GM21447 (cell line): ENCODE measurements at regions not wholly inside any gene's neighbourhood (a gene's known extent, or its start where the extent isn't known, plus 50 kb on each side); places are given as distances from the start of the nearest gene placed in this dataset.
"Not testable (repeated sequence)": the region's sequence is repeated elsewhere in the genome, so short reads cannot be mapped to it uniquely, and the experiment has no call there.

Experiments used
- ATAC-seq: cut with Tn5 transposase; IDR thresholded peaks from one replicate; pipeline ENCODE4 v1.9.1; 2021; ENCODE audit not compliant: unreplicated experiment

DNA sequence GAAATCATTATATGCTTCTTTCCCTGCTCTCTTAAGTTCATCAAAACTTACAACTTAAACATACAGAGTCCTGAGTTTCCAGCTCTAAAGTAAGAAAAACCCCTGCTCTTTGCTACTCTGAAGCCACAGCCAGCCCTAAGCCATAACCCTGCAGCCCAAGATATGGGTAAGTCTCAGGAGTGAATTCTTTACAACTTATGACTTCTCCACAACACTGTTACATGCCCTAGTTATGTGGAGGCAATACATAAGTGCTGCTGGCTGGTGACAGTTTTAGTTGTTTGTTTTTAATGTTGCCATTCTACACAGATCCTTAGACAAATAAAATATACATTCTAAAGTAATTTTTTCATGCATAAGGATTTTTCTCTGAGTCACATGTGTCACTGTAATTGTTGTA lies 100.2 kb downstream of the FBXO8 start:
- ATAC-seq = no peak

DNA sequence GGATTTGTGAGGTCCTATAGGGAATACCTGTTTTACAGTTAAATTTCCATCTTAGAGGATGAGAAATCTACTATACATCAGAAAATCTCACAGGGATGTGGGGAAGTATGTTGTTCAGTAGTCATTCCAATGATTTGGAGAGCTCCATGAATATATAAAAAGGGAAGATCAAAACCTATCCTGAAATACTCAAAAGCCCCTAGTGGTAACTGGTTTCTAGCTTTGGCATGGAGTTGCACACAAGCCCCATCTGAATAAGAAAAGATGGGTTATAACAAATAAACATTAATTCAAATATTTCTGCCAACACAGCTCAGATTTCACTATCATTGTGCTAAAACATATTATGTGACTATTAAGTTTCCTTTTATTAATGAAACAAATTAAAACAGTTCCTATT lies 101.6 kb downstream of the FBXO8 start:
- no peak for ATAC-seq

DNA sequence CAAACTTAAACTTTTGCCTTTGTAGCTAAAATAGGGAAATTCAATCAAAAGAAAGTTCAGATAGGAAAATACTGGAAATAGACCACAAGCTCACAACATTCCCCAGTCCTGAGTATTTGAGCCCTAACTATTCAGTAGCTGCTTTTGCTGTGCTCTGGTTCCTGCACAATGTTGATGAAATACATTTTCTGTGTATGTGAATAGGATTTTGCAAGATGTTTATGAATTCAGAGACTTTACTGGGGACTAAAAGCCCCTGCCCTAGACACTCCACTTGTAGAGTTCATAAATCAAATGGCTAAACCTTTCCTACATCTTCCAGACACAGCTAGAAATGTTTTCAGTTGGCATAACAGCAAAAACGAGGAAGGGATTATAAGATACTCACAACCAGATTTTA lies 105.9 kb downstream of the FBXO8 start:
- no peak for ATAC-seq

DNA sequence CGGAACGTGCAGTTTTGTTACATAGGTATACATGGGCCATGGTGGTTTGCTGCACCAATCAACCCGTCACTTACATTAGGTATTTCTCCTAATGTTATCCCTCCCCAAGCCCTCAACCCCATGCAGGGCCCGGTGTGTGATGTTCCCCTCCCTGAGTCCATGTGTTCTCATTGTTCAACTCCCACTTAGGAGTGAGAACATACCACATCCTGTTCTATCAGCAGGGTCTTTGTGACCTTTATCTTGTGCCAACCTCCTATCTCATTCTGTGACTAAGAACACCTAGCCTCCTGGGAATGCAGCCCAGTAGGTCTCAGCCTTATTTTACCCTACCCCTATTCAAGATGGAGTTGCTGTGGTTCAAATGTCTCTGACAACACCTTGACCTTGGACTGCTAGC lies 107.6 kb downstream of the FBXO8 start:
- not testable (repeated sequence) for ATAC-seq

DNA sequence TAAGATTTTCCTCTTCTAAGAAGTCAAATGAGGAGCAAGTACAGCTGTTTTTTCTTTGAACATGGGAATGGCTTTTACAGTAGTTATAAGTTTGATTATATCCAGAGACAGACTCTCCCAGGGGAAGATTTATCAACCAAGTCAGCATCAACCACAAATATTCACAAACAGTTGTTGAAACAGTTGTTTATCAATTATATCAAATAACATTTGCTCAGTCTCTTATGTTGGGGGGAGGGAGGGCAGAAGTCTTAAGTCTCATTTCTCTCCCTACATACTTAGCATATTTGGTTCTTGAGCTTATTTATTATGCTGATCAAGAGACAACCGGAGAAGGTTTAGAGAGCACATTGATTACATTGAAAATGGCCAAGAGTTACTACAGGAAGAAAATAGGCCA lies 110.1 kb downstream of the FBXO8 start:
- no peak for ATAC-seq

DNA sequence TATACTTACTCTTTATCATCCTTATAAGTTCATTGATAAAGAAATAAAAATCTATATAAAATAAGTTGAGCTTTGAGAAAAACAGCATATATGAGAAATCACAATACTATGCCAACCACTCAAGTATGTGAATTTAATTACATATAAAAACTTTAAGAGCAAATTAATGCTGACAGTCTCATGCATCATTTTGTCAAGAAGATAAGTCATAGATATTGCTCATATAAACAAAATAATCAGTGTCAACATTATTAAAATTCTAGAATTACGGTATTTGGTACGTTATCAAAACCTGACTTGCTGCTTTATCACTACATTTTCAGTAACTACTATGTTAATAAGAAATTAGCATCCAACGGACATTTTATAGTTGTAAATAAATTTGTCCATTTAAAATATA lies 111.2 kb downstream of the FBXO8 start:
- ATAC-seq = no peak

DNA sequence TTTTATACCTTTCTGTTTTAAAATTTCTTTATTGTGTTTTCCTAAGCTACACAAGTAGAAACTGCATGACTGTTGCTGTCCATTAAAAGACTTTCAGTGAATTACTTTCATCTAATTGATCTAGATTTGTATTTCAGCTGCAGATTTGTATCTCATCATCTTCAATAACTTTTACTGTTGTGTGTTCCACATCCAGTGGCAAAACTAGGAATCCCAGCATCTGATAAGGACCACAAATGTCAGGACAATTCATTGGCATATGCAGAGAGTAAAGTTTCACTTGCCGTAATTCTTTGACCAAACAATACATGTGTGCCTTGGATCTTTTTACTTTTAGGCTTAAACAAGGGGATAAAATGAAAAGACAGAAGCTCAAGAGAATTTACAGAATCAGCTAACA lies 112.6 kb downstream of the FBXO8 start:
- no peak for ATAC-seq

DNA sequence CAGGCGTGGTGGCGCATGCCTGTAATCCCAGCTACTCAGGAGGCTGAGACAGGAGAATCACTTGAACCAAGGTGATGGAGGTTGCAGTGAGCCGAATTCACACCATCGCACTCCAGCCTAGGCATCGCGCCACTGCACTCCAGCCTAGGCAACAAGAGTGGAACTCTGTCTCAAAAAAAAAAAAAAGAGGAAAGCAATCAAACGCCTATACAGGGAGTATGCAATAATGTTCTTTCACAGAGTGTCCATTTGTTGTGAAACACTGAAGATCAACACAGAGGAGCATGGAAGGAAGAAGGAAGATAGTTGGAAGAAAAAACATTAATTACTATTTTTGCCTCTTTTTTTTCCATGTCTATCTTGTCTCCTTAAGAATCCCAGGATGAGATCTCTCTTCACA lies 113.4 kb downstream of the FBXO8 start:
- no peak for ATAC-seq

DNA sequence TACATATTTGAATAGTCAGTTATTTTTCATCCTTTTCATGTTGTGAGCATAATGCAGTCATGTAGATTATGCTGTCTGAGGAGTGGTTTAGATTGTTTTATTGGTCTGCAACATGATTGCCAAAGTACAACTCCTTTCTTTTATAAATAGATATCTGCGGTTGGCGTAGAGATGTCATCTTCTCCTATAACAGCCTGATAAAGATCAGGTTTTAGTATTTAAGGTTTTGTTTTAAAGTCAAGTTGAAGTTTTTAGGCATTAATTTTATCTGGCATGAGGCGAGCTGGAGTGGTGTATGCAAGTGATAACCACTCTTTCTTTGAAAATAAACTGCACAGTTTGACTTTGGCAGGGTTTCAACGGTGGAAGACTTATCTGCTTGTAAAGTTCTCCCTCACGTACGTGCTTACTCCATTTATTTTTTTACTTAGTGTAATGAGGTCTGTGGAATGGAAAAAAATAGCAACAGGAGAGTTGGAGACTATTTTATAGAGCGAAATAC lies 126.3 kb downstream of the FBXO8 start:
- no peak for ATAC-seq

DNA sequence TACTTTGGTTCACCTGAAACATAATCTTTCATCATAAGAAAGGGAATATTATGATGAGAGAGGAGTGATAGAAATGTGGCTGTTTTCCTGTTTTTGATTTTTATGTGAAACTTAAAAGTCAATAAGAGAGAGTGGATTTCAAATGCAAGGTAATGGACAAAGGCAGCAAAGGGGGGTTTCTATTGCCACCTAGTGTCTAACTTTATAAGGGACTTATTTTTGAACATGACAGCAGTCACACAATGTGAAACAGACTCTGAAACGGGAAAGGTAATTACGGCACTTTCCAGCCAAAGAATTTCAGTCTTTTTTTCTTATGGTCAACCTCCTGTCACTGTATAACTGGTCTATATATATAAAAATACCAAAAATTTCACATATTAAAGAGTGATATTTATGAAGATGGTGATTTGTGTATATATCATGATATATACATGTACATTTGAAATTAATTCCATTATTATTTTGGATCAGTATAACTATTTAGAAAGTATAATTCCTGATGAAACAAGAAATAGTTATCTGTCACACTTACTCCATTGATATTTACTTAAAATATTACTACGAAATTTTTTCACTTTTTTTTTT lies 127.1 kb downstream of the FBXO8 start:
- peak; percentile 86 for ATAC-seq

DNA sequence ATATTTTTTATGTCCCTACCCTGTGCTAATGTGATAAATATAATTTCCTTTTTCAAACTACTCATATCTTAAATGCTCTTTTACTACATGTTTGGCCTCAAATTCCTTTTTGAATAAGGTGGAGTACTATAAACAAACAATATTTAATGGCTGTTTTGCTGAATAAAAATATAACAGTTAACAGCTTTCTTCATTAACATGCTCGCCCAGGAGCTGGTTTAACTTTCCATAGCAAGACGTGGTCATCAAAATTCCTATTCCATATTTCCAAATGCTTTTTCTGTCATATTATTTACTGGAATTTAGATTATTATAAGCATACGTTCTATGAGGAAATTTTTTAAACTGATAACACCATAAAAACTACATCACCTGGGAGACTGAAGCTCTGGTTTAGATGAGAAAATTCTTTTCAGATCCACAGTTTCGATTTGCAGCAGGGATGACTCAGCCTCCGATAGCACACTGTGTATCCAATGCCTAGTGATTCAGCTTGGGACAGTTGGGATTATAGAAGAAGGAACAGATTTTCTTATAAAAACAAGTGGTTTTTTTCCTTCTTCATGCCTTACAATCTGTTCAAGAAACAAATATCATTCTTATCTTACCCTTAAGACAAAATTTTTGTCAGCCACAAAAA lies 129.1 kb downstream of the FBXO8 start:
- ATAC-seq = no peak

DNA sequence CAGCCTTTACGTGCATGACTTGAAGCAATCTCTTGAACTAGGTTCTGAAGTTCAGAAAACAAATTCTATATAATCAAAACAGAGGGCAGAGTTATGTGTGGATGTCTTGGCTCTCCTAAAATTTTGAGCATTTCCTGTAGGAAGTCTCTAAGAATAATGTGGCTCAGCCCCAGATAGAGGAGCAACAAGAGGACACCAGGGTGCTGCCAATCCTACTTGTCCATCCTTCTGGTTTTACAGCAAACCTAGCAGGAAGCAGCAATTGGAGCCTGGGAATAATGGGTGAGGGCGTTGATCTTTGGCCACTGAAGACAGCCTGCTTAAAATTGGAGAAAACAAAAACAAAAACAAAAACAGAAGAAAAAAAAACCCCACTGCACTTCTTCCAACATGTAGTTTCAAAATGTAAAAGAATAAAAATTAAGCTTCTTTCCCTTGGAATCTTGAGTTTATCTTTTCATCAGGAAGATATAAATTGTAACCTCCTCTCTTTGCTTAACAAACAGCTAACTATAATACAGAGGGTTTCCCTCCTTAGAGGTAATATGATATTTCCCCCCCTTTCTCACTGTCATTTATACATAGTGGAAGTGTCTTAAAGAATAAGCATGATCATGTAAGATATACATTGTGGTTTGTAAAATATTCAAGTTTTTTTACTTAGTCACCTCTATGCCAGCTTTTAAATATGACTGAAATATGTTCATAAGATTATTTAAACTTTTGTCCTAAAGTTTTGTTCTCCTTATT lies 130.6 kb downstream of the FBXO8 start:
- no peak for ATAC-seq

DNA sequence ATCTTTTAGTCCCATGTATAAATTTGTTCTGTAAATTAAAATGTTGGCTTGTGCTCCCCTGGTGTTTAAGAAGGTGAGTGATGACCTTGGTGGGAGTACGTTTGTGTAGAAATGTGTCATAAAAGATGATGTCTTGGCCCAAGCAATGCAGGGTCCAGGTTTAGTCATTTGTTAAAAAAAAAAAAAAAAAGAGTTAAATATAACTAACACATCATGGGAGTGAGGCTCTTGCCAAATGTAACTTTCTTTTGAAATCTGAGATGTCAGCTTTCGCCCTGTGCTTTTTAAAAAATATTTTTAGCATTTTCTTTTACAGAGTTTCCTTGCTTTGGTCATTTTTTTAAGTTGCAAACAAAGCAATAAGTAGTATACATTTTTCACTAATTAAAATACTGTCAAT lies 135.6 kb downstream of the FBXO8 start:
- ATAC-seq = no peak

DNA sequence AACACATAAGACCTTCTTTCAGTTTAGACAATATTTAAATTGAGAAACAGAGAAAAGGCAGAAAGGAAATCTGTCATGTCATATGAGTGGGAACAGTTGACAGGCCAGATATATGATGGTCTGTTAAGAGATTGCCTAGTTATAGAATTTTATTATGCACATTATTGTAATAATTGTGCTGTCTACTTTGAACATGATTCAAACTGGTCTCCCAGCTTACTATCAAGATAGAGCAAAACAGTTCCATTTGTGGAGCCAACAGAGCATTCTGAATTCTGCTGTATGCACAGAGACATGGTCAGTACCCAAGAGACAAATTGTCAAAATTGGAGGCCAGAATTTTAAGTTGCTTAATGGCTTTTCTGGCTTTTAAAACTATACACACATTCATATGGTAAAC lies 139.4 kb downstream of the FBXO8 start:
- no peak for ATAC-seq

DNA sequence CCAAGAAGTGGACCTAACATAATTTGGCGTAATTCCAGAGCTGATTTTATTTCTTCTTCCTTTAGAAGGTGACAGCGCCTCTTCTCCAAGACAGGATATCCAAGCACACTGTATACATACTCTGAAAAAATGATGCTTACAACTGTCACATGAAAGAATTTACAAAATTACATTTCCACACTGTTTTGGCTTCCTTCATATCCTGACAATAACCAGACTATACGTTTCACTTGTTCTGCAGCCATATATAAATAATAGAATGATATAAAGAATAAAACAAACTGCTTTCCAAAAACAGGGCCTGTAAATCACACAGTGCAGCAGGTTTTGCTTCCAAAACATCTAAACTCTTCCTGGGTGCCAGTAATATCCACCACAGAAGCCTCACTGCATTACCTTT lies 141.6 kb downstream of the FBXO8 start:
- ATAC-seq = no peak

DNA sequence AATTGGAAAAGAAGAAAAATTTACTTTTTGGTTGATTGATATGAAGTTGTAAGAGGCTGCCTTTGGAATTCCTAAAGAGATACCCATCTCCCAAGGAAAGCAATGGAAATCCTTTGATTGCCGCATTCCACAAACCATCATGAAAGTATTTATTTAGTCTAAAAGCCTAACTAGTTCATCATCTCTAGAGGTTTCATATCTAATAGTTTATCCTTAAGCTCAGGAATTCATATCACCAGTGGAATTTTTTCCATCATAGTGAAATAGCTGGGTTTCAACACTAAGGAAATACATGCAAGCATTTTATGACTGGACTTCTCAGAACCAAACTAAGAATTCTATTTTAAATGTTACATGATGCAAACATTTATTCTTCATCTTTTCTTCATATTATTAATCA lies 144.9 kb downstream of the FBXO8 start:
- ATAC-seq = no peak

DNA sequence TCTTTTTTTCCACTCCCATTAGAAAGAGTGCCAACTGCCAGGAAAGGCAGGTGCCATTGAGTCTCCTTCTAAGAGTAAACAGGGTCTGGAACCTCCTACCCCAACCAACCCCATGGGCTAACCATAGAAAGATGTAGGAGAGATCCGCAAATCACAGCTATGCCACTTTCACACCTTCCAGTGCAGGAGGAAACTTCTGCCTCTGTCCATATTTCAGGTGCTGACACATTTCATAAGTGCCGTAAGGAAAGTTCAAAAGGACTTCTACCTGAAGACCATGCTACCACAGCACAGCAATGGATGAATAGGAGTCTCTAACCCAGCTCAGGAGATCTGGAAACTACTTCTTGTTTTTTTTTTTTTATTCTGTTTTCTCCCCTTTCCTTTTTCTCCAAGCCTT lies 145.8 kb downstream of the FBXO8 start:
- ATAC-seq = no peak

DNA sequence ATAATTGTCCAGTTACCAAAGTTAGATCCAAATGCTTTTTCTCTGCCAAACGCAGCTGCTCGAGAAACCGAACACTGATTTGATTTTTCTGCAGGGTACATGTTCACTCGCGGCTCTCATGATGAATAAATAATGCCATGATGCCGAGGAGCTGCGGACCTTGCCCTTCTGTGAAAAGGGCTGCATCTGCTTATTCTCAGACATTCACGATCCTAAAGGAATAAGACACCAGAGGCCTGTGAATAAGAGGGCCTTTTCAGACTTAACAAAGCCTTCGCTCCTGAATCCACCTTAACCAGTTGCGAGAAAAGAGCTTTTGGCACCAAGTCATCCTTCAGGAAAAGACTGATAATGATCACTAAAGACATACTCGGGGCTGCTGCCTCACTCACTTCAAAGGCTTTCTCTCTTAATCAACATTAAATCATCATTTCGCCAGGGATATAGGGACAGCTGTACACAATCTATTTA lies 147.5 kb downstream of the FBXO8 start:
- no peak for ATAC-seq

DNA sequence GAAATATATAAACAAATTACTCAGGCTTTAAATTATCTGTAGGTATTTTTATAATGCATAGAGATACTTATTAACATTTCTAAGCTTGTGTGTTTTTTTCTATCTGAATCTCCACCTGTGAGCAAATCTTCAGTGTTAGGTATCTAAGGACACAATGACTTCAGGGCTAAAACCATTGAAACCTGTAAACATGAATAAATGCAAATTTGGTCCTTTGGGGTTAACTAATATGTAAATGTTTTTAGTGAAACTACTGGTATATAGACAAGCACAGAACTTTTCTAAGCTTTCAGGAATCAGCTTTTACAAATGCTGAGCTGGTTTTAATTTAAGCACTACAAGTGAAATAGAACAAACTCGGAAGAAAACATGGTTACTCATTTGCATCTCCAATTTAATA lies 147.9 kb downstream of the FBXO8 start:
- ATAC-seq = no peak

DNA sequence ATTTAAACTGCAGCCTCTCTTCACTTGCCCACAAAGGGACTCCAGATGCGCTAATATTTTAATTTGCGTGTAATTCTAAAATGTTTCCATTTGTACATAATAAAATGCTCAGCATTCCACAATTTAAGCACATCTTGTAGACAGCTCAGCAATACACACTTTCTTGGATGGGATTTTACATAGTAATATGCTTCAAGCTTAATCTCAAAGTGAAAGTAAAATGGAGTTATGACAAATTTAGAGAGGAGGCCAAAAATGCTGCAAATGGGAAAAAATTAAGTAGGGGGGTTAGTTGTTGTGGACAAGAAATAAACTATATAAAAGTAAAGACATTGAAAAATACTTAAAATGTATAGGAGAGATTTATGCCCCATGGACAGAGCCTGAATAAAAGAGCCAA lies 149.1 kb downstream of the FBXO8 start:
- ATAC-seq = no peak

DNA sequence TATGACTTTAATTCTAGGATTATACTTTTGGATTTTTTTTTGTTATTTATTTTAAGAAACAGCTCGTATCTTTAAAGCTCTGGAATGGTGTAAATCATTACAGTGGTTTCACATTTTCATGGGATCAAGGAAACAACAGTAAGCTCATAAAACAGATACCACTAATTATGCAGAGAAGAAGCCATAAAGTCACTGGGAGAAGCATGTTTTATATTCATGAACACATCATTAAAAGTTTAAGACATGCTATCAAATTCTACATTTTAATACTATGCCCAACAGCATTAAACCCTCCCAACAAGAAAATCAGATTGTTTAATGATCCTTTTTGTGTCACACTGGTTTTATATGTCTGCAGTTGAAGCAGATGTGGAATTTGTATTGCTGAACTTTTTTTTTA lies 149.9 kb downstream of the FBXO8 start:
- no peak for ATAC-seq

DNA sequence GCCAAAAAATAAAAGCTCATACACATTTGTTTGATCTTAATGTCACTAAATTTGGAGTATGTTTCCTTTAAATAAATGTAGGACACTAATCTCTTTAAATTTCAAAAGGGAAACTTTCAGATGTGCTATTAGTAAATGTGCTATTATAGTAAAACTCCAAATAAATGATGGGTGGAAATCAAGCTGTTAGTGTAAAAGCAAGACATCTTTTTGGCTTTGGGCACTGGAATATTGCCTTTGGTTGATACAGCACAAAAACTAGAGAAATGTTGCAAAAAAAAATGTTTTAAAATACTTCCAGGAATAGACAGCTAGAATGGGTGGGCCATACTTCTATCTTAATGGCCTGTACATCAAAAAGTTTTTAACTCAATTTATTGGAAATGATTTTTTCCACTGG lies 151.6 kb downstream of the FBXO8 start:
- no peak for ATAC-seq
